OCI-LY3 (cell line): ENCODE measurements at regions not wholly inside any gene's neighbourhood (a gene's known extent, or its start where the extent isn't known, plus 50 kb on each side); places are given as distances from the start of the nearest gene placed in this dataset.

Source experiments
- EZH2phosphoT487 ChIP-seq: fragments of 200-600 bp; shearing (Covaris generic); IDR thresholded peaks from 2 replicates; pipeline ENCODE4 v1.6.1; 2018; ENCODE audit warnings: antibody characterized with exemption, mixed run types, low read depth
- TF ChIP-seq, protein P1 (sequence below): fragments of 200-600, 300-600 bp; sonication (generic); IDR thresholded peaks from 2 replicates; pipeline ENCODE4 v1.5.1; 2014; ENCODE audit warnings: antibody characterized with exemption, low read length, low read depth

DNA sequence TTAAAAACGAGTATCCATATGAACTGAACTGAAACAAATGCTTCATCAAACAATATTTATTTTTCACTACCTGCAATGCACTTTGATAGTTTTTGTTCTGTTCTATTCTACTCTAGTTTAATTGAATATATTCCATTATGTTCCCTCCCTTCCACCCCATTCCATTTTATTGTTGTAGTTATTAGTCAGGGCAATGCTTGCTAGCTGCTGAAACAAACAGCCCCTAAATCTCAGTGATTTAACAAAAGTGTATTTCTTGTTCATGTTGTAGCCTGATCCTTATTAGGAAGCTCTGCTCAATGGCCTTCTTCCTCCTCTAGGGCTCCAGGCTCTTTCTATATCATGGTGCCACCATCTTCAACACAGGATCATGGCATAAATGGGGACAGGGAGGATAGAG lies 122.3 kb upstream of the RAI2 start:
- TF ChIP-seq, protein P1, sequence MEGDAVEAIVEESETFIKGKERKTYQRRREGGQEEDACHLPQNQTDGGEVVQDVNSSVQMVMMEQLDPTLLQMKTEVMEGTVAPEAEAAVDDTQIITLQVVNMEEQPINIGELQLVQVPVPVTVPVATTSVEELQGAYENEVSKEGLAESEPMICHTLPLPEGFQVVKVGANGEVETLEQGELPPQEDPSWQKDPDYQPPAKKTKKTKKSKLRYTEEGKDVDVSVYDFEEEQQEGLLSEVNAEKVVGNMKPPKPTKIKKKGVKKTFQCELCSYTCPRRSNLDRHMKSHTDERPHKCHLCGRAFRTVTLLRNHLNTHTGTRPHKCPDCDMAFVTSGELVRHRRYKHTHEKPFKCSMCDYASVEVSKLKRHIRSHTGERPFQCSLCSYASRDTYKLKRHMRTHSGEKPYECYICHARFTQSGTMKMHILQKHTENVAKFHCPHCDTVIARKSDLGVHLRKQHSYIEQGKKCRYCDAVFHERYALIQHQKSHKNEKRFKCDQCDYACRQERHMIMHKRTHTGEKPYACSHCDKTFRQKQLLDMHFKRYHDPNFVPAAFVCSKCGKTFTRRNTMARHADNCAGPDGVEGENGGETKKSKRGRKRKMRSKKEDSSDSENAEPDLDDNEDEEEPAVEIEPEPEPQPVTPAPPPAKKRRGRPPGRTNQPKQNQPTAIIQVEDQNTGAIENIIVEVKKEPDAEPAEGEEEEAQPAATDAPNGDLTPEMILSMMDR: no peak
- no peak for TF ChIP-seq EZH2phosphoT487
